SK-N-SH treated with all-trans-retinoic acid at 6 μM for 48 hours (cell line): ENCODE measurements at regions not wholly inside any gene's neighbourhood (a gene's known extent, or its start where the extent isn't known, plus 50 kb on each side); places are given as distances from the start of the nearest gene placed in this dataset.

Experiments used
- ATAC-seq: fragments of 200-7000 bp; cut with Tn5 transposase; 3 replicates; pipeline ENCODE4 v1.9.1; 2020; ENCODE audit warnings: mild to moderate bottlenecking, moderate library complexity
- ARNTL ChIP-seq: fragments of 450-650 bp; formaldehyde crosslinking; IDR thresholded peaks from 2 replicates; pipeline ENCODE4 v1.5.0; 2020; ENCODE audit warnings: low read depth, mild to moderate bottlenecking, moderate library complexity, borderline replicate concordance
- BACH2 ChIP-seq: fragments of 250-450 bp; sonication (Bioruptor Pico); IDR thresholded peaks from 2 replicates; pipeline ENCODE4 v1.9.0; 2021; ENCODE audit warnings: mild to moderate bottlenecking, borderline replicate concordance
- CREB5 ChIP-seq: fragments of 250-450 bp; sonication (Bioruptor Pico); IDR thresholded peaks from 2 replicates; pipeline ENCODE4 v1.5.1; 2020; ENCODE audit warnings: low read depth, mild to moderate bottlenecking, moderate library complexity
- ESRRG ChIP-seq: fragments of 250-450 bp; sonication (Bioruptor Pico); IDR thresholded peaks from 2 replicates; pipeline ENCODE4 v1.6.1; 2021; ENCODE audit warnings: mild to moderate bottlenecking
- GLIS3 ChIP-seq: fragments of 250-450 bp; sonication (Bioruptor Pico); IDR thresholded peaks from 2 replicates; pipeline ENCODE4 v1.5.0; 2020; ENCODE audit warnings: mild to moderate bottlenecking, moderate library complexity
- ISL1 ChIP-seq: fragments of 250-450 bp; sonication (Bioruptor Pico); IDR thresholded peaks from 2 replicates; pipeline ENCODE4 v2.1.2; 2022; ENCODE audit warnings: mild to moderate bottlenecking, moderate library complexity
- OSR1 ChIP-seq: fragments of 250-450 bp; sonication (Bioruptor Pico); IDR thresholded peaks from 2 replicates; pipeline ENCODE4 v1.8.0; 2022; ENCODE audit warnings: moderate library complexity, mild to moderate bottlenecking, inconsistent platforms
- PATZ1 ChIP-seq: fragments of 250-450 bp; sonication (Bioruptor Pico); IDR thresholded peaks from 2 replicates; pipeline ENCODE4 v1.8.0; 2020; ENCODE audit warnings: mild to moderate bottlenecking, moderate library complexity, borderline replicate concordance
- POU6F1 ChIP-seq: fragments of 250-450 bp; sonication (Bioruptor Pico); IDR thresholded peaks from 2 replicates; pipeline ENCODE4 v1.8.0; 2021; ENCODE audit warnings: low read depth, mild to moderate bottlenecking, moderate library complexity, borderline replicate concordance
- PPARA ChIP-seq: fragments of 250-450 bp; sonication (Bioruptor Pico); IDR thresholded peaks from 2 replicates; pipeline ENCODE4 v1.5.0; 2020; ENCODE audit warnings: mild to moderate bottlenecking, borderline replicate concordance
- RARB ChIP-seq: fragments of 250-450 bp; sonication (Bioruptor Pico); IDR thresholded peaks from 2 replicates; pipeline ENCODE4 v1.8.0; 2021; ENCODE audit warnings: mild to moderate bottlenecking, moderate library complexity
- SNAI2 ChIP-seq: fragments of 250-450 bp; sonication (Bioruptor Pico); IDR thresholded peaks from 2 replicates; pipeline ENCODE4 v1.5.0; 2020; ENCODE audit warnings: mild to moderate bottlenecking, moderate library complexity
- TCF4 ChIP-seq: fragments of 250-450 bp; sonication (Bioruptor Pico); IDR thresholded peaks from 2 replicates; pipeline ENCODE4 v1.8.0; 2021; ENCODE audit warnings: mild to moderate bottlenecking, moderate library complexity, borderline replicate concordance
- TOX ChIP-seq: fragments of 250-450 bp; sonication (Bioruptor Pico); IDR thresholded peaks from 2 replicates; pipeline ENCODE4 v1.8.0; 2021; ENCODE audit warnings: mild to moderate bottlenecking, moderate library complexity, borderline replicate concordance
- TSHZ2 ChIP-seq: fragments of 250-450 bp; sonication (Bioruptor Pico); IDR thresholded peaks from 2 replicates; pipeline ENCODE4 v1.5.0; 2020; ENCODE audit warnings: mild to moderate bottlenecking, moderate library complexity
- ZFP3 ChIP-seq: fragments of 250-450 bp; sonication (Bioruptor Pico); IDR thresholded peaks from 2 replicates; pipeline ENCODE4 v1.5.0; 2020; ENCODE audit warnings: mild to moderate bottlenecking, moderate library complexity
- ZFP30 ChIP-seq: fragments of 450-650 bp; formaldehyde crosslinking; IDR thresholded peaks from 2 replicates; pipeline ENCODE4 v1.5.0; 2022; ENCODE audit warnings: mild to moderate bottlenecking, moderate library complexity
- ZNF70 ChIP-seq: fragments of 450-650 bp; formaldehyde crosslinking; IDR thresholded peaks from 2 replicates; pipeline ENCODE4 v1.5.0; 2020; ENCODE audit warnings: mild to moderate bottlenecking, moderate library complexity
- ZNF8 ChIP-seq: fragments of 450-650 bp; formaldehyde crosslinking; IDR thresholded peaks from 2 replicates; pipeline ENCODE4 v1.5.0; 2020; ENCODE audit warnings: mild to moderate bottlenecking, moderate library complexity

GRCh38 chr13:99863789-99864626, 107.6 kb downstream of the ZIC5 start:
- ATAC-seq, result no peak
- no peak for TF ChIP-seq PPARA
- TF ChIP-seq, all 23 proteins: peak for 0

- no peak for ATAC-seq
- TF ChIP-seq TOX (CRISPR knock-in tag) (no peak), POU6F1 (CRISPR knock-in tag) (no peak), ZNF8 (CRISPR knock-in tag) (no peak), TCF4 (CRISPR knock-in tag) (no peak), GLIS3 (CRISPR knock-in tag) (no peak), SNAI2 (CRISPR knock-in tag) (no peak), ARNTL (no peak), ZFP3 (CRISPR knock-in tag) (no peak), ISL1 (no peak), ZFP30 (CRISPR knock-in tag) (no peak), OSR1 (CRISPR knock-in tag) (no peak)
Measured at GRCh38 chr13:99862244-99862643, 109.3 kb downstream of the ZIC5 start.

GRCh38 chr13:99861771-99862170, 109.8 kb downstream of the ZIC5 start:
- ATAC-seq, result no peak
- TF ChIP-seq RARB (CRISPR knock-in tag) (no peak), BACH2 (CRISPR knock-in tag) (no peak), ZNF70 (CRISPR knock-in tag) (no peak), ESRRG (no peak), SNAI2 (CRISPR knock-in tag) (no peak), GLIS3 (CRISPR knock-in tag) (no peak)
- TF ChIP-seq, all 23 proteins: peak for 0

- no peak for TF ChIP-seq SNAI2 (CRISPR knock-in tag)
- TF ChIP-seq, all 23 proteins: peak for 0
- ATAC-seq, result no peak
Measured at GRCh38 chr13:99860745-99861144, 110.8 kb downstream of the ZIC5 start.

GRCh38 chr13:99859178-99860177, 112.1 kb downstream of the ZIC5 start:
- no peak for ATAC-seq
- TF ChIP-seq ZNF70 (CRISPR knock-in tag), result no peak
- TF ChIP-seq ZFP3 (CRISPR knock-in tag), result no peak
- no peak for TF ChIP-seq TCF4 (CRISPR knock-in tag)
- no peak for TF ChIP-seq BACH2 (CRISPR knock-in tag)
- TF ChIP-seq POU6F1 (CRISPR knock-in tag), result no peak
- TF ChIP-seq PATZ1 (CRISPR knock-in tag), result no peak
- no peak for TF ChIP-seq CREB5
- TF ChIP-seq RARB (CRISPR knock-in tag), result no peak
- TF ChIP-seq TSHZ2 (CRISPR knock-in tag), result no peak
- no peak for TF ChIP-seq GLIS3 (CRISPR knock-in tag)
- no peak for TF ChIP-seq TOX (CRISPR knock-in tag)
